Pancreas (tissue), 10 donors: ENCODE measurements at regions not wholly inside any gene's neighbourhood (a gene's known extent, or its start where the extent isn't known, plus 50 kb on each side); places are given as distances from the start of the nearest gene placed in this dataset.

Experiments
- ATAC-seq, 4 donors: fragments of 200-7000 bp; cut with Tn5 transposase; one replicate each; pipeline versions ENCODE4 v1.8.0 to v1.9.1; 2020; ENCODE audit warnings: mild to moderate bottlenecking in 4 of 4, moderate library complexity in 4 of 4
- DNase-seq, 6 donors: peaks; one replicate each; pipeline ENCODE4 v3.0.0-alpha.2; 2020
- FAIRE-seq: peaks from 2 replicates; lab custom pipeline; 2012; peaks lifted over from hg19 to GRCh38; lab: Jason Lieb, UNC
- H3K27ac ChIP-seq, 4 donors: fragments of 200-600 bp; sonication (generic); 1 replicate in 3 of 4; 2 replicates in 1 of 4; pipeline versions ENCODE4 v1.5.0 to v1.8.0; 2020
- H3K27me3 ChIP-seq, 4 donors: fragments of 200-600 bp; one replicate each; pipeline ENCODE4 v1.8.0; 2021
- H3K36me3 ChIP-seq, 3 donors: fragments of 200-600 bp; sonication (generic) in 1 of 3; one replicate each; pipeline versions ENCODE4 v1.5.0 to v1.8.0; 2020 to 2021
- H3K4me1 ChIP-seq, 3 donors: fragments of 200-600 bp; one replicate each; pipeline ENCODE4 v1.8.0; 2021
- H3K4me3 ChIP-seq, 4 donors: fragments of 200-600 bp; sonication (generic) in 2 of 4; one replicate each; pipeline versions ENCODE4 v1.5.0 to v1.8.0; 2020 to 2021
- H3K9me3 ChIP-seq, 4 donors: fragments of 200-600 bp; one replicate each; pipeline ENCODE4 v1.8.0; 2021
- CTCF ChIP-seq, 4 donors: fragments of 200-600 bp; sonication (generic) in 3 of 4; IDR thresholded peaks; one replicate each; pipeline versions ENCODE4 v1.5.0 to v1.8.0; 2021; ENCODE audit warnings: antibody characterized with exemption in 4 of 4
- WGBS, 2 donors: extraction: QIAGEN DNeasy Blood & Tissue Kit; methylation state at CpG; one replicate each; pipeline ENCODE4 v1.1.7; 2013; 5-methylcytosine and 5-hydroxymethylcytosine counted together
- intact Hi-C, 3 donors: fragments of 100-400 bp; cut with DNase I; formaldehyde crosslinking; loops; one replicate each; pipeline versions ENCODE4 v1.11.1 to v1.14.2; 2022
- donor health status: healthy with polysubstance abuse.
- donor health status: DM: no; HTN: no; CAD: no; lungs with moderate emphysema.
- donor health status: DM: no; HTN: no; CAD: no.
- donor health status: control.
- donor health status: control.
- donor health status: Bipolar disorder and iron deficiency.
- donor health status: DM: yes; HTN: yes; CAD: no.
- donor health status: DM: no; HTN: no; CAD: no.
- donor health status: DM: no; HTN: no; CAD: no.
- donor health status: DM: yes; HTN: yes; CAD: no.

GRCh38 chr12:13571035-13571434 is 374.5 kb downstream of the EMP1 start:
- H3K27ac ChIP-seq: no peak overlapping the region
- no peak overlapping the region for H3K4me3 ChIP-seq
- 76 to 86% methylated on average over 2 of the region's 2 CpGs for WGBS, 2 donors
- H3K36me3 ChIP-seq: no peaks in the 10 kb centered on the region
- H3K4me1 ChIP-seq: no peaks in the 10 kb centered on the region
- TF ChIP-seq CTCF (IDR thresholded peaks at IDR 0.05): no peak
- DNase-seq (no peak), ATAC-seq (no peak), FAIRE-seq (no peak)
- no peaks in the 10 kb centered on the region for H3K9me3 ChIP-seq
- no peaks in the 10 kb centered on the region for H3K27me3 ChIP-seq
- intact Hi-C loops: no loop called here

GRCh38 chr12:13570005-13570694 is 373.6 kb downstream of the EMP1 start:
- H3K36me3 ChIP-seq: no peaks in the 10 kb centered on the region
- no peaks in the 10 kb centered on the region for H3K9me3 ChIP-seq
- no peaks in the 10 kb centered on the region for H3K27me3 ChIP-seq
- no peak for DNase-seq
- H3K4me3 ChIP-seq: no peak overlapping the region
- intact Hi-C loops: no loop called here
- no peaks in the 10 kb centered on the region for H3K4me1 ChIP-seq
- 44 to 58% methylated on average over 1 of the region's 1 CpG for WGBS, 2 donors
- ATAC-seq: no peak
- FAIRE-seq: no peak
- TF ChIP-seq CTCF (IDR thresholded peaks at IDR 0.05): no peak
- H3K27ac ChIP-seq: no peak overlapping the region

GRCh38 chr12:13566292-13566691 is 369.8 kb downstream of the EMP1 start:
- Histone ChIP-seq H3K4me3 (no peak overlapping the region), H3K4me1 (no peaks in the 10 kb centered on the region), H3K9me3 (no peaks in the 10 kb centered on the region), H3K27me3 (no peaks in the 10 kb centered on the region), H3K27ac (no peak overlapping the region), H3K36me3 (no peaks in the 10 kb centered on the region)
- ATAC-seq (no peak), FAIRE-seq (no peak), DNase-seq (no peak)
- TF ChIP-seq CTCF (IDR thresholded peaks at IDR 0.05): no peak
- intact Hi-C loops: no loop called here

GRCh38 chr12:13564266-13564810 is 367.8 kb downstream of the EMP1 start:
- DNase-seq (peak in 1 of 6 donors; percentile 51), FAIRE-seq (no peak), ATAC-seq (no peak)
- H3K36me3 ChIP-seq: no peaks in the 10 kb centered on the region
- H3K27me3 ChIP-seq: no peaks in the 10 kb centered on the region
- intact Hi-C loops: no loop called here
- H3K4me3 ChIP-seq: no peak overlapping the region
- no peak overlapping the region for H3K27ac ChIP-seq
- TF ChIP-seq CTCF (IDR thresholded peaks at IDR 0.05): no peak
- no peaks in the 10 kb centered on the region for H3K4me1 ChIP-seq
- 83 to 93% methylated on average over 21 of the region's 21 CpGs for WGBS, 2 donors
- H3K9me3 ChIP-seq: no peaks in the 10 kb centered on the region

GRCh38 chr12:13563743-13564125 is 367.2 kb downstream of the EMP1 start:
- 94 to 97% methylated on average over 29 of the region's 29 CpGs for WGBS, 2 donors

More at GRCh38 chr12:13563743-13564125, 367.2 kb downstream of the EMP1 start:
- ATAC-seq: no peak
- Histone ChIP-seq H3K9me3 (no peaks in the 10 kb centered on the region), H3K36me3 (no peaks in the 10 kb centered on the region), H3K27ac (no peak overlapping the region), H3K4me3 (no peak overlapping the region), H3K4me1 (peaks cover 0 to 4% (median 0%) of the 10 kb centered on the region in 3 donors), H3K27me3 (no peaks in the 10 kb centered on the region)
- no peak for FAIRE-seq
- DNase-seq: peak in 2 of 6 donors; percentile 42 to 45
- intact Hi-C loops: no loop called here
- TF ChIP-seq CTCF (IDR thresholded peaks at IDR 0.05): no peak
